Endometrium (tissue), 2 donors: ENCODE measurements at regions not wholly inside any gene's neighbourhood (a gene's known extent, or its start where the extent isn't known, plus 50 kb on each side); places are given as distances from the start of the nearest gene placed in this dataset.
"Not testable (repeated sequence)": the region's sequence is repeated elsewhere in the genome, so short reads cannot be mapped to it uniquely, and the experiment has no call there.

ENCODE experiments used
- FAIRE-seq: peaks from 2 replicates; lab custom pipeline; 2012; peaks lifted over from hg19 to GRCh38; lab: Jason Lieb, UNC
- donor health status: control.
- donor health status: control.

DNA sequence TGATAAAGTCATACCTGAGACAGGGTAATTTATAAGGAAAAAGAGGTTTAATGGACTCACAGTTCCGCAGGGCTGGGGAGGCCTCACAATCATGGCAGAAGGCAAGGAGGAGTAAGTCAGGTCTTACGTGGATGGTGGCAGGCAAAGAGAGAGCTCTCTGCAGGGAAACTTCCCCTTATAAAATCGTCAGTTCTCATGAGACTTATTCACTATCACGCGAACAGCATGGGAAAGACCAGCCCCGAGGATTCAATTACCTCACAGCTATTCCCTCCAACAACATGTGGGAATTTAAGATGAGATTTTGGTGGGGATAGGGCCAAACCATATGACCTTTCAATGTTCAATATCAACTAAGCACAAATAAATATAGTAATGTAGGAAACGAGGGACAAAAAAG, 559.4 kb upstream of the KCND2 start:
- no peak for FAIRE-seq

DNA sequence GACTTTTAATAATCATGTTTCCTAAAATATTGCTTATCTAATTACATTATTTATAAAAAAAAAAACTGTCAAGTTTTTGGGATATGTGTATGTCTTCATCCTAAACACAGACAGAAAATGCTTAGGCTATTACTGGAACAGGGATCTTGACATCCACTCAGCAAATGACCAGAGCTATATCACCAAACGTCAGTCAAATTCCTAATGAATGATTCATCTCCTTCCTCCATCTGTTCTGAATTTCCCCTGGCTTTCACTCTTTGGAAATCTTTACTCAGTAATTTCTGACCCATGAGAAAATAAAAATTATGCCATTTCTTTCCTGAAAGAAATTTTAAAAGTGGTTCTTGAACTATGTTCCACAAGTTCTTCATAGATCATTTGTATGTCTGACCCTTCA, 552.4 kb upstream of the KCND2 start:
- no peak for FAIRE-seq

DNA sequence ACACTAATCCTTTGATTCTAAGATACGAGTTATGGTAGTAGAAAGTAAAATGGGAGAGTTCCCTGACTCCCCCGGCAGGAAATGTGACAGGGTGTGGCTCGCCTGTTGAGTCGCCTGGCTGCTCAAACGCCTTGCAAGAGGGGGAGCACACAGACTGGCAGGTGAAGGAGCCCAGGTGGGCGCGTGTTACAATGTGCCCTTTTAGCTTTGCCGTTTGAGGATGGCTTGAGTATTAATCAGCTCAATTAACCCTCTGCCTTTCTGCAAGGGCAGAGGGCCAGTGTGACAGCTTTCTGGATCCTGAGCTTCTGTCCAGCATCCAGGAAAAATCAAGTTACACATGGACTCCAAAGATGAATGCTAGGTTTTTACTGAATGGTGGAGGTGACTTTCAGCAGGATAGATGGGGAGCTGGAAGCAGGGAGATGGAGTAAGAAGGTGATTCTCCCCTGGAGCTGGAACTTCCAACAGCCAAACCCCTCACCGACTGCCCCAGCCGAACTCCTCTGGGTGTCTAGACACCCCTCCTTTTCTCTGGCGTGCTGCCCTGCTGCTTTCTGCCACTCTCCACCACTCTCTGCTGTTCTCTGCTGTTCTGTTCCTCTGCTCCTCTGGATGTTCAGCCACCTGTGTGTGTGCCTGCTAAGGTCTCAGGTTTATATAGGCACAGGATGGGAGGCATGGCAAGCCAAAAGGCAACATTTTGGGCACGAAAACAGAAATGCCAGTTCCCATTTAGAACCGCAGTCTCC, 548.8 kb upstream of the KCND2 start:
- no peak for FAIRE-seq

DNA sequence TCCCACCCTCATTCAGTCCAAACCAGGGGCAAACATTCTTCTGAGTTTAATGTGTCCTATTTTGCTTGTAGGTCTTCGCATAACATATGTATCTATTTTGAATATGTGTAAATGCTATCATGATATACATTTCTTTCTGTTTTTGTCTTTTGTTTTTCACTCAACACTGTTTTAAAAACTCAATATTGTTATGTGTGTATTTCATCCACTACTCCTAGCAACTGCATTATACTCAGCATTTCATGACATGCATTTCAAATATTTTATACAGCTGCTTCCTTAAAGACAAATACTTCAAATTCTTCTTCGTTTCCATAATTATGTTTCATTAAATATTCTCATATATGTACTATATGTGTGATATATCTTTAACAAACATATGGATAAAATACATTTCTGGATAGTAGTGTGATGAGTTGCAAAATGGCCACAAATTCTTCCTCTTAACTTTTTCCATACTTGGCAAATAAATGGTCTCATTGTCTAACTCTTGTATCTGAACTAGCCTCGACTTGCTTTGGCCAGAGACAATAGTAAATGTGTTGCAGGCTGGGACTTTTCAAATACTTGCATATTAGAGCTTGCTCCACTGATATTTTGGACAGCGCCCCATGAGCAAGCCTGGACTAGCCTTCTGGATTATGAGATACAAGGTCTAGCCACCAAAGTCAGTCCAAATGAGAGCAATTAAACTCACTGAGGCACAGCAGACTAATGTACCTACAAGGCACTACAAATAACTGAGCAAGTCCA, 539.7 kb upstream of the KCND2 start:
- no peak for FAIRE-seq

DNA sequence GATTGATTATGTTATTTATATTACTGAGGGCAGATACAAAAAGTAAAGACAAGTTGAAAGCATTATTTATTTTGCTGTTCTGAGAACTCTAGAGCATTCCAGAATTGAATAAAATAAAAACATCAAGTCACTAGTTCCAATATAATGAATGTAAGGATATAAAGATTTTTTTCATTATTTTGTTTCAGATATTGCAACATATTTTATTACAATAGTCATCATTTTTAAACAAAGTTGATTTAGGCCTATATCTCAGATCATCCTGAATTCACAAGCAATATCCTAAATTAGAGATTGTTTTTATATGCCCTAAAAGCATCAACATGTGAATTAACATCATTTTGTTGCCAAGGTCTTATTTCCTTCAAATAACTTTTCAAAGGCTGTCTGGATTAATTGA, 535.6 kb upstream of the KCND2 start:
- no peak for FAIRE-seq

DNA sequence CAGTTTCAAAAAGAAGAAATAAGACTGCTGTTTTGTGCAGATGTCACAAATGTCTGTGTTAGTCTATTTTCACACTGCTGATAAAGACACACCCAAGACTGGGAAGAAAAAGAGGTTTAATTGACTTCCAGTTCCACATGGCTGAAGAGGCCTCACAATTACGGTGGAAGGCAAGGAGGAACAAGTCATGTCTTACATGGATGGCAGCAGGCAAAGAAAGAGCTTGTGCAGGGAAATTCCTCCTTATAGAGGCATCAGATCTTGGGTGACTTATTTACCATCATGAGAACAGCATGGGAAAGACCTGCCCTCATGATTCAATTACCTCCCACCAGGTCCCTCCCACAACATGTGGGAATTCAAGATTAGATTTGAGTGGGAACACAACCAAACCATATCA, 527.7 kb upstream of the KCND2 start:
- FAIRE-seq, result not testable (repeated sequence)

DNA sequence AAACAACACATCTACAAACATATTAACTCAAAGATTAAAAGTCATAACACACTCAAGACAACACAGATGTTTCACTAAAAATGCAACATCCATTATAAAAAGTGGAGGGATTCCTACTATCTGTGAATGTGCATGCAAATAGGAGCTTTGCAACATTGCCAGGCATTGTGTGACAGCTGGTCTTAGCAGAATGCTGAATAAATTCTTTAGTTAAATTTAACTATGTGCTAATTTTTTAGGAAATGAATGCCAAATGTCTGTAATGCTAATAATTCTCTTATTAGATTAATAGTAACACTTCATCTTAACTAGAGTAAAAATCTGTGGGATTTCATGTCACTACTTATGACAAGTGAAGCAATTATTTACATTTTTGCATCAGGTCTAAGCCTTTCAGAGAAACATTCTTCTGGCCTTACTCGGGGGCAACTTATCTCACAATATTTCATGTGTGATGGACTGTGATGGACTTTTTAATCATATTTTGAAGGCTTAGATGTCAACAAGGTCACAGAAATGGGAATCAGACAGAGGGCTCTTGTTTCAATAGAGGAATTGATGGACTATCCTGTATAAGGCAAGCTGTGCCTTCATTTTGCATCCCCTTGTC, 524.6 kb upstream of the KCND2 start:
- FAIRE-seq, result no peak

DNA sequence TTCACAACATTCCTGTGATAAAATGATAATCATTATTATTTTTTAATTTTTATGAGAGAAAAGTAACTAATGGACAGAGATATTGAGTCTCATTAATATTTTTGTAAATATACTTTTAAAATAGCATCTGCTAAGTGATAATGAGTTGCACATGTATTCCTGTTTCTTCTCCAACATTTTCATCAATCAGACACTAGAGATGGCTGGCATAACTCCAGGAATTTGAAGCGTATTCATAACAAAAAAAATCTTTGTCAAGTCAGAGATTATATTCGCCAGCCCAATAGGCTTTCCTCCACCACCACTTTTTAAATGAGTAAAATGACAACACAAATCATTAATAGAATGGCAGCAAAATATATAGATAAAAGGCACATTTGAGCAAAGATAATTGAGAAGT, 524.0 kb upstream of the KCND2 start:
- no peak for FAIRE-seq

DNA sequence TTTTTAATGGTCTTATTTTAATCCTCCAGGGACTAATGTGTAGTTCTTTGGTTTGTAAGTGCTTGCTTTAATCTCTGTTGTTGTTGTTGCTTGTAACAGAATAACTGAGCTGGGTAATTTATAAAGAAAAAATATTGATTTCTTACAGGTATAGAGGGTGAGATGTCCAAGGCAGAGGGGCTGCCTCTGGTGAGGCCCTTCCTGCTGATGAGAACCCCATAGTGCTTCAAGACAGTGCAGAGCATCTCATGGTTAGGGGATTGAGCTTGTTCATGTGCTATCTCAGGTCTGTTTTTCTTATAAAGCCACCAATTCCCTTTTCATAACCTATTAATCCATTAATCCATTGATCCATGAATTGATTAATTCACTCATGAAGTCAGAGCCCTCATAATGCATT, 516.3 kb upstream of the KCND2 start:
- no peak for FAIRE-seq

DNA sequence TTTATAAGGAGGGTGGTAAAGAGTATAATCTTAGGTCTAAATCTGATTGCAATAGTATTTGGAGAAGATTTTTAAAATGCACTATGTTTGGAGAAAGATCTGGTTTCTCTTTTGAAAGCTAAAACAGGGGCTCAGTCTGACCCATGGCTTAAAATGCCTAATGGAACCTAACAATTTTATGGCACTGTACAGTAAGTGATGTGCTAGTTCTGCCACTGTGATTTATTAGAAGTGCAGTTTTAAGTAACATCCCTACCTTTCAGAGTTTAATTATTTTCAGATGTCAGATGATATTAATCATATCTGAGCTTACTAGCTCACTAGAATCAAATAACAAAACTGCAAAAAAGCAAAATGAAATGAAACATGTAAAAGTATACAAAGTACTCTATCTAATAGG, 514.7 kb upstream of the KCND2 start:
- no peak for FAIRE-seq

DNA sequence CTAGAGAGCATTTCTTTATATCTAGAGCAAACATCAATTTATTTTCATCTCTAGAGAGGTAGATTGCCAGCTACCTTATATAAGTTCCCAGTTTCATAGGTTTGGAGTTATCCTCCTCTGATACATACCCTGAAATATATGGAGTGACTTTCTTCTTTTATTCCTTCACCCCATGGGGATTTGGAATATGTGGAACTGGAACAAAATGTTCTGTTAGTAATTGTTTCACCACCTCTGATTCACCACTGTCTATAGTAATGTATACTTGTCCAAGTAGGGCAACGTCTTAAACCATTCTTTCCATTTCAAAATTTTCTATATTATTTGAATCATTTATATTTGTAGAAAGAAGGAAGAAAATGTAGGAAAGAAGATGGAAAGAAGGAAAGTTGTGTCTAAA, 511.2 kb upstream of the KCND2 start:
- no peak for FAIRE-seq

DNA sequence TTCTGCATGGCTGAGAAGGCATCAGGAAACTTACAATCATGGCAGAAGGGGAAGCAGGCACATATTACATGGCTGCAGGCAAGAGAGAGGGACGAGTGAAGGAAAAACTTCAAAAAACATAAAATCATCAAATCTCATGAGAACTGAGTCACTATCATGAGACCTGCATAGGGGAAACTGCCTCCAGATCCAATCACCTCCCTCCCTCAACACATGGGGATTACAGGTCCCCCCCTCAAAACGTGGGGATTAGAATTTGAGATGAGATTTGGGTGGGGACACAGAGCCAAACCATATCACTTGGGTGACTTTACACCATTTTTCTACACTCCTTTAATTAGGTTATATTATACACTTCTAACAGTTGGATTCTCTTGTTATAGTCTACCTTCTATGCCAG, 490.7 kb upstream of the KCND2 start:
- no peak for FAIRE-seq

DNA sequence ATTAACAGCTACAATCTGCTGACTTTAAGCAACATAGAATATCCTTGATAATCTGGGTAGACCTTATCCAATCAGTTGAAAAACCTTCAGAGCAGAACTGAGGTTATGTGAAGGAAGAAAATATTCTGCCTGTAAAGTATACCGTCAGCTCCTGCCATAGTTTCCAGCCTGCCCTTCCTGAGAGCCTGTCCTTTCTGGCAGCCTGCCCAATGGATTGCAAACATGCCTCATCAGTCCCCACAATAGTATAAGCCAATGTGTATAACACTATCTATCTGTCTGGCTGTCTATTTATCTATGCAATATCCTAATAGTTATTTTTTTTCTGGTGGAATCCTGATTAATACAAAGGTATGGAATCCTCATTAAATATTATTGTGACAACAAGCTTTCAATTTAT, 489.2 kb upstream of the KCND2 start:
- FAIRE-seq, result no peak

DNA sequence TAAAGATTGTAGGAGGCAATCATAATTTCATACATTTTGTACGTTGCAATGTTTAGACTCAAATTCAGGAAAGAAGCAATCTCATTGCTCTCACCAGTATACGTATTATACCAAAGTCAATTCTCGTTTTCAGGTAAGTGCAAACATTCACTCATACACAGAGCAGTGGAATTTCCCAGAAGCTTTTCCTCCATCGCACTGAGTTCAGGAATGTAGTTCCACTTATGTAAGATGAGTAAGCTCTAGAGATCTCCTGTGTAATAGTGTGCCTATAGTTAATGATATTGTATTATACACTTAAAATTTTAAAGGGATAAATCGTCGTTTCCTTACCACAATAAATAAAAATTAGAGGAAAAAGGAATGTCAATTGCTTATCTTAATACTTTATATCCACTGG, 470.8 kb upstream of the KCND2 start:
- FAIRE-seq, result no peak

DNA sequence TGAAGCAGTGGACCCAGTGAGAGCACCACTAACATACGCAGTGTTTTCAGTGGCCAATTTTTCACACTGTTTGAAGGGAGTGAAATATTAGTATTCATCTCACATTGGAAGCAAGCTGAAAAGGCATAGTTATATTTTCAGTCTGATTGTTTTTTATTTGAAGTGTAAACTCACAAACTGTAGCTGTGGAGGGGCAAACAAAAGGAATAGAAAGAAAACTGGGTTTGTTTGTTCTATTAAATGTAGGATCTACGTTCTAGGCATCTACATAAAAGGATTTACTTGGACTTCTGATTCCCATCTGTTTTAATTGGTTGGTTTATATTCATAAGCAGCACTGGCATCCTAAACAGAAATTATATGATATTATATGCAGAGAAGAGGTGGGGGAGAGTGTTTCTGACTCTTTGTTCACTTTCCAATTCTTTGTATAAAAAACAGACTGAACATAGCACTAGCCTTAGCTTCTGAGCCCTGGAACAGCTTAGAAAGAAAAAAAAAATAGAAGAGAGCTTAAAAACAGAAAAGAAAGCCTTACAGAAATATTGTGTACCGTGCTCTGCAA, 447.8 kb upstream of the KCND2 start:
- no peak for FAIRE-seq

DNA sequence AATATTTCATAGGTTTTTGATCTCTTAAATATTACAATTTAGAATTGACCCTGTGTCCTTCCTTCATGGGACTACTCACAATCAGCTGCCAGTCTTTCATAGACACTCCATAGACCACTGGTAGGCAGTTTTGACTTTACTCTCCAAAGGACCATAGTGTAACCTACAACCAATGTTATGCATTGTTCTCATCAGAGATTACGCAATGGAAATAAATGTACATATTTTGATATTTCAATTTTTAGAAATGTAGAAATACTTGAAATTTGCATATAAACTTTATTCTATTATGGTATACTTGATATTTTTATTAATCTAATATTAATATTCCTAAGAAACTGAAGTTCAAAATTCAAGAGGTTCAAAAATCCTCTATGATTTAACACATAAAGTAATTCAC, 446.4 kb upstream of the KCND2 start:
- no peak for FAIRE-seq

DNA sequence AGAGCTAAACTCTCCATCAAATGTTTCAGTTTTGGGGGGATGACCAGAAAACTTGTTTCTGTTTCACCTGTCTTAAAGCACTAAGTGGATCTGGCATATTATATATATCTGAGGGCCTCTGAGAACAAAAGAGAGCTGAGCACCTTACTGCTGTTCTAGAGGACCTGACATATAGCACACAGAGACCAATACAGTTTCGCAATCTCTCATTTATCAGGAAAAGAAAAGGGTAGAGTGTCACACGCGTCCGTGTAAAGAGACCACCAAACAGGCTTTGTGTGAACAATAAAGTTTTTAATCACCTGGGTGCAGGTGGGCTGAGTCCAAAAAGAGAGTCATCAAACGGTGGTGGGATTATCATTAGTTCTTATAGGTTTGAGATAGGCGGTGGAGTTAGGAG, 434.5 kb upstream of the KCND2 start:
- no peak for FAIRE-seq

DNA sequence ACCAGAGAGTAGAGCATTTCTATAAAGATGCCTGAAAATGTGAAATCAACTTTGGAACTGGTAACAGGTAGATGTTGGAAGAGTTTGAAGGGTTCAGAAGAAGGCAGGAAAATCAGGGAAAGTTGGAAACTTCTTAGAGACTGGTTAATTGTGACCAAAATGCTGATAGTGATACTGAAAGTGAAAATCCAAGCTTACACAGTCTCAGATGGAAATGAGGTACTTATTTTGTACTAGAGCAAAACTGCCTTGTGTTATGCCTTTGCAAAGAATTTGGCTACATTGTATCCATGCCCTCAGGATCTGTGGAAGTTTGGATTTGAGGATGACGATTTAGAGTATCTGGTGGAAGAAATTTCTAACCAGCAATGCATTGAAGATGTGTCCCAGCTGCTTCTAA, 430.6 kb upstream of the KCND2 start:
- FAIRE-seq, result no peak

DNA sequence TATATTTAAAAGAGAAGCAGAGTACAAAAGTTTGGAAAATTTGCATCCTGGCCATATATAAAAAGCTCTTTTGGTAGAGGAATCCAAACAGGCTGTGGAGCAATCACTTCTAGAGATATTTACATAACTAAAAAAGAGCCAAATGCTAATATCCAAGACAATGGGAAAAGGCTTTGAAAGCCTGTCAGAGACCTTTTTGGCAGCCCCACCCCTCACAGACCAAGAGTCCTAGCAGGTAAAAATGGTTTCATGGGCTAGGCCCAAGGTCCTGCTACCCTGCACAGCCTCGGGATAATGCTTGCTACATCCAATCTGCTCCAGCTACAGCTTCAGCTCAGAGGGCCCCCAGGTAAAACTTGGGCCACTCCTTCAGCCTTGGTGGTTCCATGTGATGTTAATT, 430.2 kb upstream of the KCND2 start:
- FAIRE-seq, result no peak

DNA sequence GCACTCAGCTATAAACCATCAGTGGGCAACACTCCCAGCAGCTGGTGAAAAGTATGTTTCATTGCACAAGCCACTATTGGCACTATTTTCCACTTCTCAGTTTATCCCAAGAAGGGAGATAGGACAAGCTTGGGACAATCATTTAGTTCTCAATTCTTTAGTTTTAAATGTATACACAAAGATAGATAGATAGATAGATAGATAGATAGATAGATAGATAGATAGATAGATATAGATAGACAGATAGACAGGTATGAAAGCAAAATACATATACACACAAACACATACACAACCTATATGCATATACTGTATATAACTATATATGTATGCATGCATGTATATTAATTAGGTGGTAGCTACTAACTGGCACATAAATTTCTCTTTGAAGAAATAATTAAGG, 411.6 kb upstream of the KCND2 start:
- no peak for FAIRE-seq

DNA sequence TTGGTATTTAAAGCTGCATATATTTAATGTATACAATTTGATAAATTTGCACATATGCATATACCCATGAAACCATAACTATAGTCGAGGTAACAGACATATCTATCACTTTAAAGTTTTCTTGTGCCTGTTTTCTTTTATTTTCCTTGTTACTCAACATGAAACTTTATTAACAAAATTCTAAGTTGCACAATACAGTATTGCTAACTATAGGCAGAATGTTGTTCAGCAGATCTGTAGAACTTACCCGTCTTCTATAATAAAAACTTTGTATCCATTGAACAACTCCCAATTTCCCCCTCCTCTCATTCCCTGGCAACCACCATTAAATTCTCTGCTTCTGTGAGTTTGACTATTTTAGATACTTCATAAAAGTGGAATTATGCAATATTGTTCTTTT, 404.6 kb upstream of the KCND2 start:
- FAIRE-seq, result no peak

DNA sequence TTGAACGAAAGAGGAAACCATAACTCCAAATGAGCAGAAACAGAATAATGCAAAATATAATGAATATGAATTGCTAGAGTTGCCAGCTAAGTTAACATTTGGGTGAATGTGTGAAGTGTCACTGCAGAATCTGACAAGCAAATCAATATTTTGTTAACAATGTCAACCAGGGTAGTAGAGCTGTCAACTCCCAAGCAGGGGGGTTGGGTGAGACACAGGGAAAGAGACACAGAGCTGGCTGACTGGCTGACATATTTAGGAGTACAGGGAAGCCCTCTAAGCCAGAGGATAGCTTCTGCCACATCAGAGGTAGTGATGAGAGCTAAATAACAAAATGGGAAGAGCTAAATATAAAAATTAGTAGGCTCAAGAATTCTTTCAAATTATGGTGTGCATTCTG, 393.1 kb upstream of the KCND2 start:
- no peak for FAIRE-seq

DNA sequence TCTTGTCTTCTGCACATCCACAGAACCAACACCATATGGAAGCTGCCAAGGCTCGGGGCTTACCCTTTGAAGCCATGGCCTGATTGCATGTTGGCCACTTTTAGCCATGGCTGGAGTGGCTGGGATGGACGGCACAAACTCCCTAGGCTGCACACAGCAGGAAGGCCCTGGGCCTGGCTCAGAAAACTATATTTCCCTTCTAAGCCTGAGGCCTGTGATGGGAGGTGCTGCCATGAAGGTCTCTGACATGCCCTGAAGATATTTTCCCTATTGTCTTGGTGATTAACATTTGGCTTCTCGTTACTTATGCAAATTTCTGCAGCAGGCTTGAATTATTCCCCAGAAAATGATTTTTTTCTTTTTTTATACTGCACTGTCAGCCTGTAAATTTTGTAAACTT, 387.0 kb upstream of the KCND2 start:
- FAIRE-seq, result no peak
